ENCODE measurements at regions not wholly inside any gene's neighbourhood (a gene's known extent, or its start where the extent isn't known, plus 50 kb on each side); places are given as distances from the start of the nearest gene placed in this dataset.

DNA sequence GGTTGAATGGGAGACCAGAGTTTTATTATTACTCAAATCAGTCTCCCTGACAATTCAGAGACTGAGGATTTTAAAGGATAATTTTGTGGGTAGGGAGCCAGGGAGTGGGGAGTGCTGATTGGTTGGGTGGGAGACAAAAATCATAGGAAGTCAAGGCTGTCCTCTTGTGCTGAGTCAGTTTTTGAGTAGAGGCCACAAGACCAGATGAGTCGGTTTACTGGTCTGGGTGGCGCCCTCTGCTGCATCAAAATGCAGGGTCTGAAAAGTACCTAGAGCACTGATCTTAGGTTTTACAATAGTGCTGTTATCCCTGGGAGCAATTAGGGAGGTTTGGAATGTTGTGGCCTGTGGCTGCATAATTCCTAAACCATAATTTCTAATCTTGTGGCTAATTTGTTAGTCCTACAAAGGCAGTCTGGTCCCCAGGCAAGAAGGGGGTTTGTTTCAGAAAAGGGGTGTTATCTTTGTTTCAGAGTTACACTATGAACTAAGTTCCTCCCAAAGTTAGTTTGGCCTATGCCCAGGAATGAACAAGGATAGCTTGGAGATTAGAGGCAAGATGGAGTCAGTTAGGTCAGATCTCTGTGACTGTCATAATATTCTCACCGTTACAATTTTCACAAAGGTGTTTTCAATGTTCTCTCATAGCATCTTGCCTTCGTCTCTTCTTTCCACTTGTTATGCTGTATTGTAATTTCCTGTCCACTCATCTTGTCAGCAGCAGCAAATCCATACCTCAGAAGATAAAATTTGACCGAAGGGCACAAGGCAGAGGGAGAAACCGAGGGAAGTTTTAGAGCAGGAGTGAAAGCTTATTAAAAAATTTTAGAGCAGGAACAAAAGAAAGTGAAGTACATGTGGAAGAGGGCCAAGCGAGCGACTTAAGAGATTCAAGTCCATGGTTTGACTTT is 59.2 kb upstream of the CLINT1 start:
- no peak overlapping the region for H3K27ac ChIP-seq
- intact Hi-C loops (cut with DNase I; ENCODE audit: low total_unique reads): no loop called here
- no peak for TF ChIP-seq POLR2A (IDR thresholded peaks at IDR 0.05)
- TF ChIP-seq, protein P1, sequence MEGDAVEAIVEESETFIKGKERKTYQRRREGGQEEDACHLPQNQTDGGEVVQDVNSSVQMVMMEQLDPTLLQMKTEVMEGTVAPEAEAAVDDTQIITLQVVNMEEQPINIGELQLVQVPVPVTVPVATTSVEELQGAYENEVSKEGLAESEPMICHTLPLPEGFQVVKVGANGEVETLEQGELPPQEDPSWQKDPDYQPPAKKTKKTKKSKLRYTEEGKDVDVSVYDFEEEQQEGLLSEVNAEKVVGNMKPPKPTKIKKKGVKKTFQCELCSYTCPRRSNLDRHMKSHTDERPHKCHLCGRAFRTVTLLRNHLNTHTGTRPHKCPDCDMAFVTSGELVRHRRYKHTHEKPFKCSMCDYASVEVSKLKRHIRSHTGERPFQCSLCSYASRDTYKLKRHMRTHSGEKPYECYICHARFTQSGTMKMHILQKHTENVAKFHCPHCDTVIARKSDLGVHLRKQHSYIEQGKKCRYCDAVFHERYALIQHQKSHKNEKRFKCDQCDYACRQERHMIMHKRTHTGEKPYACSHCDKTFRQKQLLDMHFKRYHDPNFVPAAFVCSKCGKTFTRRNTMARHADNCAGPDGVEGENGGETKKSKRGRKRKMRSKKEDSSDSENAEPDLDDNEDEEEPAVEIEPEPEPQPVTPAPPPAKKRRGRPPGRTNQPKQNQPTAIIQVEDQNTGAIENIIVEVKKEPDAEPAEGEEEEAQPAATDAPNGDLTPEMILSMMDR (IDR thresholded peaks at IDR 0.05): peak in 2 of 3 experiments; percentile 17 to 36
- peaks cover 23% of the 10 kb centered on the region for H3K4me1 ChIP-seq
- 76 to 83% methylated on average over 8 of the region's 8 CpGs for WGBS, 2 donors
- peak; percentile 80 for DNase-seq
- no peaks in the 10 kb centered on the region for H3K9me3 ChIP-seq
- no peak overlapping the region for H3K4me3 ChIP-seq
- no peaks in the 10 kb centered on the region for H3K36me3 ChIP-seq (ENCODE audit: low read depth, missing control alignments)
- H3K27me3 ChIP-seq: no peaks in the 10 kb centered on the region

GRCh38 chr5:157917491-157917890 is 58.5 kb upstream of the CLINT1 start:
- H3K4me3 ChIP-seq: no peak overlapping the region
- DNase-seq: no peak
- no peaks in the 10 kb centered on the region for H3K9me3 ChIP-seq
- H3K4me1 ChIP-seq: peaks cover 23% of the 10 kb centered on the region
- no peaks in the 10 kb centered on the region for H3K27me3 ChIP-seq
- TF ChIP-seq, protein P1 (IDR thresholded peaks at IDR 0.05): no peak
- TF ChIP-seq POLR2A (IDR thresholded peaks at IDR 0.05): no peak
- no peak overlapping the region for H3K27ac ChIP-seq
- no peaks in the 10 kb centered on the region for H3K36me3 ChIP-seq (ENCODE audit: low read depth, missing control alignments)
- intact Hi-C loops (cut with DNase I; ENCODE audit: low total_unique reads): no loop called here

DNA sequence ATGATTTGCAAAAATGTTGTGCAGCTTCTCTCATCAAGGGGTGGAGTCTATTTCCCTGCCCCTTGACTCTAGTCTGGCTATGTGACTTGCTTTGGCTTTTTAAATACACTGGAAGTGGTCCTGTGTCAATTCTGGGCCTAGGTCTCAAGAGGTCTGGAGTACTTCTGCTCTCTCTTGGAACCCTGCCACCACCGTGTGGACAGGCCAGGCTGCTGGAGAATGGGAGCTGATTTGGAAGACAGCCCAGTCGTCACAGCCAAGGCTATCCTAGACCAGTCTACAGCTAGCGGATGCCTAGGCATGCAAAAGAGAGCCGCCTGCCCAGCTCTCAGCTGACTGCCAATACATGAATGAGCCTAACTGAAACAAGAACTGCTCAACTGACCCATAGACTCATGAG is 56.7 kb upstream of the CLINT1 start:
- intact Hi-C loops (cut with DNase I; ENCODE audit: low total_unique reads): no loop called here
- Histone ChIP-seq H3K4me1 (peaks cover 23% of the 10 kb centered on the region), H3K9me3 (no peaks in the 10 kb centered on the region), H3K4me3 (no peak overlapping the region), H3K27ac (no peak overlapping the region), H3K36me3 (ENCODE audit: low read depth, missing control alignments) (no peaks in the 10 kb centered on the region), H3K27me3 (no peaks in the 10 kb centered on the region)
- 24 to 30% methylated on average over 4 of the region's 4 CpGs for WGBS, 2 donors
- TF ChIP-seq, protein P1 (IDR thresholded peaks at IDR 0.05): no peak
- TF ChIP-seq POLR2A (IDR thresholded peaks at IDR 0.05): no peak
- peak; percentile 95 for DNase-seq

GRCh38 chr5:157914151-157914788 is 55.3 kb upstream of the CLINT1 start:
- intact Hi-C loops (cut with DNase I; ENCODE audit: low total_unique reads): no loop called here
- peaks cover 23% of the 10 kb centered on the region for H3K4me1 ChIP-seq
- H3K4me3 ChIP-seq: no peak overlapping the region
- WGBS, 2 donors: 79 to 91% methylated on average over 7 of the region's 7 CpGs
- TF ChIP-seq POLR2A (IDR thresholded peaks at IDR 0.05): no peak
- H3K27ac ChIP-seq: no peak overlapping the region
- no peaks in the 10 kb centered on the region for H3K36me3 ChIP-seq (ENCODE audit: low read depth, missing control alignments)
- DNase-seq: no peak
- H3K27me3 ChIP-seq: no peaks in the 10 kb centered on the region
- H3K9me3 ChIP-seq: no peaks in the 10 kb centered on the region

DNA sequence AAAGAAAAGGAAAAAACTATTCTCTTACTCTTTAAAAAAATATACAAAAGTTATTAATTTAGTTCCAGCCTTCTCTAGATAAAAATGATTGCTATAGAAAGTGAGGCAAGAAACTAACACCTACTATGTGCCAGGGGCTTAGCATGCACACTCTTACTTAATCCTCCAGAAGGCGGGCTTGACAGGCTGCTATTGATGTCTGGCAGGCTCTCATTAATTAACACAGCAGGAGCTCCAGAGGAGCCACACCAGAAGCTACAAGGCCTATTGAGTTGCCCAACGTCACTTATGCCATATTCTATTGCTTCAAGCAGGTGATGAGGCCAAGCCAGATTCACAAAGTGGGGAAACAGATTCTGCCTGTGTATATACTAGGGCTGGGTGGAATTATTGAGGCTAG is 54.6 kb upstream of the CLINT1 start:
- no peak for DNase-seq
- Histone ChIP-seq H3K4me3 (no peak overlapping the region), H3K36me3 (ENCODE audit: low read depth, missing control alignments) (no peaks in the 10 kb centered on the region), H3K27ac (no peak overlapping the region), H3K9me3 (no peaks in the 10 kb centered on the region), H3K4me1 (peaks cover 23% of the 10 kb centered on the region), H3K27me3 (no peaks in the 10 kb centered on the region)
- TF ChIP-seq POLR2A (IDR thresholded peaks at IDR 0.05): no peak
- TF ChIP-seq, protein P1 (IDR thresholded peaks at IDR 0.05): no peak
- intact Hi-C loops (cut with DNase I; ENCODE audit: low total_unique reads): no loop called here
- 86 to 96% methylated on average over 2 of the region's 2 CpGs for WGBS, 2 donors
